C4-2B (cell line): ENCODE measurements at regions not wholly inside any gene's neighbourhood (a gene's known extent, or its start where the extent isn't known, plus 50 kb on each side); places are given as distances from the start of the nearest gene placed in this dataset.

Experiments
- H3K27ac ChIP-seq: fragments of 450-650 bp; 2 replicates; pipeline ENCODE4 v1.5.1; 2017
- CTCF ChIP-seq: fragments of 450-650 bp; conservative IDR thresholded peaks from 2 replicates; pipeline ENCODE4 v1.5.1; 2017; ENCODE audit warnings: mild to moderate bottlenecking
- ZFX ChIP-seq: fragments of 450-650 bp; IDR thresholded peaks from 2 replicates; pipeline ENCODE4 v1.6.1; 2017

DNA sequence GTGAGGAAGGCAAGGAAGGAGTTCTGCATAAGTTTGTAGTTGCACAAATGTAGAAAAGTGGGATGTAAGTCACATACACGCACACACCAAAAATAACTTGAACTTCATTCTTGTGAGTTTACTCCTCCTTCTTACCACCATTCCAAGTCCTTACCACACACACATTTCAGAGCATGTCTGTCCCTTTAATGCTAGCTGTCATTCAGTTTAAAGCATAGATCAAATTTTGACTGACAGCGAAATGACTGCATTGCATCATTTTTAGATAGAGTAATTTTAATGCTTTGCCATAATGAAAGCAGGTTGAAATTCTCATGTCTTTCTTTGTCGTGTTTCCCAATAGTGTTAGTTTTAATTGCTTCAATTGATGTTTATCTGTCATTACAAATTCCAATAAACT, 629.6 kb upstream of the HTR2C start:
- TF ChIP-seq ZFX = no peak
- no peak for TF ChIP-seq CTCF
- no peak overlapping the region for H3K27ac ChIP-seq

GRCh38 chrX:113950081-113950678, 633.7 kb upstream of the HTR2C start:
- TF ChIP-seq ZFX (no peak), CTCF (no peak)
- no peak overlapping the region for H3K27ac ChIP-seq

DNA sequence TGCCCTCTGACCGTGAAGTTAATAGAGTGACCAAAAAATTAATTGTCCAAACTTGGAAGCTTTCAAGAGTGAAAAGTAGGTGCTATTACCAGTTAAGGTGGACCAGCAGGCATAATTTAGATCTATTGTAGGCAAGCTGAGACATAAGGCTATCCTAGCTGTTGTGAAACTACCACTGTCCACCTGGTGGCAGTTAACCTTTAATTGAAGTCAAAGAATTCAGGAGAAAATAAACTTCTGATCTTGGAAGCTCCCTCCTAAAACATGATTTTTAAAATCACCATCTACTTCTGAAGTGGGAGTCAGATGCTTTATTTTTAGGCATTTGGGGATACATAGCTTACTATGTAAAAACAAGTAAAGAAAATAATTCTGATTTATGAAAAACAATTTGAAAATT, 636.3 kb upstream of the HTR2C start:
- H3K27ac ChIP-seq = no peak overlapping the region
- TF ChIP-seq ZFX = no peak
- peak; percentile 42 for TF ChIP-seq CTCF

DNA sequence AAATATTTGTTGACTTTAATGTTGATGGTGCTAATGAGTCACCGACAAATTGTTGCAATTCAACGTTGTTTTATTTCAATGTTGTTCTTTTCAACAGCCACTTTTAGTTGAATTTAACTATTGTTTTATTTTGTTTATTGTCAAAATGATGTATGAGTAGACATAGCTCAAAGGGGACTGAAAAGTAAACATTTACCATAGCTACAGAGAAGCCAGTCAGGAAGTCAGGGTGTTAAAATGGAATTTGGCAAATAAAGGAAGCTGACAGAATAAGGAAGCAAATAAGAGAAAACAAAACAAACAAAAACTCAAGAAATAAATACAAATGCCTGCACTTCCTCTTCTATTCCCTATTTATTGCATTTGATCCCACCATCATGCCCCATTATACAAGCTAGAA, 648.4 kb upstream of the HTR2C start:
- TF ChIP-seq ZFX = no peak
- TF ChIP-seq CTCF = no peak
- no peak overlapping the region for H3K27ac ChIP-seq

- TF ChIP-seq CTCF = no peak
- H3K27ac ChIP-seq = no peak overlapping the region
Measured at GRCh38 chrX:113933931-113934330, 650.0 kb upstream of the HTR2C start.

DNA sequence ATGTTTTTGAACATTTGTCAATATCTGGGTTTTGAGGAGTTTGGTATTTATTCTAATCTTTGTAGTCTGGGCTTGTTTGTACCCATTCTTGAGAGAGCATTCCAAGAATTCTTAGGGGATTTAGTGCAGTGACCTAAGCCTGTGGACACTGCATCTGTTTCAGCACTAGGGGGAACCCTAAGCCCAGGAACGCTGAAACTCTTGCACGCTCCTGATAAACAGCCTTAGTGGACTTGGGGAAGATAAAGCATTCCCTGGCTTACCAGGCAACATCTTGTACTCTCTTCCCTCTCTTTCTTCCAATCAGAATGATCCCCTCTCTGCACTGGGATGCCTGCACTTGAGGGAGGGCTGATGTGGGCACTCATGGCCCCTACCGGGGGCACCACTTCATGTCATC, 654.9 kb upstream of the HTR2C start:
- no peak overlapping the region; the same call in 1 of the 2 replicates for H3K27ac ChIP-seq
- TF ChIP-seq ZFX = no peak
- TF ChIP-seq CTCF = peak; percentile 77

DNA sequence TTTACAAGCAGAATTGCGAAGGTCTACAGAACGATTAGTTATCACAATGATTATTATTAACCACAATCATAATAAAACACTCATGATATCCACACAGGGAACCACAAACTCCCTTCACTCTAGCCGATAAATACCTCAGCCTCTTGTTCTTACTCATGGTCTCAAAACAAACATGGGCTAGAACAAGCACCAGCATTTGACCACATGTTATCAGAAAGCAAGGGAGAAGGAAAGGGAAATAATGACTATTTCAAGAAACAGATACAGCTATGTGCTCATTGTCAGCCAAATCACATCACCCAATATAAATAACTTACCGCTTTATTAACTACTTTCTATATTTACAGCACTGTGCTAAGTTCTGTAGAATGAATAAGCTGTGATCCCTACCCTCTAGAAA, 663.2 kb upstream of the HTR2C start:
- H3K27ac ChIP-seq = no peak overlapping the region
- no peak for TF ChIP-seq CTCF
- no peak for TF ChIP-seq ZFX
